Right lobe of liver (tissue), 4 donors: ENCODE measurements at regions not wholly inside any gene's neighbourhood (a gene's known extent, or its start where the extent isn't known, plus 50 kb on each side); places are given as distances from the start of the nearest gene placed in this dataset.

Experiments used
- POLR2A ChIP-seq: fragments of 450-650 bp; IDR thresholded peaks from one replicate; pipeline ENCODE4 v1.6.1; 2017; ENCODE audit warnings: antibody characterized with exemption, mild to moderate bottlenecking
- TF ChIP-seq, protein P1 (sequence below), 4 donors: fragments of 200-600 bp in 3 of 4; fragments of 450-650 bp in 1 of 4; IDR thresholded peaks; one replicate each; pipeline versions ENCODE4 v1.5.1 to v1.8.0; 2016 to 2022; ENCODE audit warnings: antibody characterized with exemption in 4 of 4, mild to moderate bottlenecking in 2 of 4
- donor health status: DM: no; HTN: no; CAD: no.
- donor health status: DM: no; HTN: no; CAD: no.
- donor health status: DM: no; HTN: yes; CAD: no.

DNA sequence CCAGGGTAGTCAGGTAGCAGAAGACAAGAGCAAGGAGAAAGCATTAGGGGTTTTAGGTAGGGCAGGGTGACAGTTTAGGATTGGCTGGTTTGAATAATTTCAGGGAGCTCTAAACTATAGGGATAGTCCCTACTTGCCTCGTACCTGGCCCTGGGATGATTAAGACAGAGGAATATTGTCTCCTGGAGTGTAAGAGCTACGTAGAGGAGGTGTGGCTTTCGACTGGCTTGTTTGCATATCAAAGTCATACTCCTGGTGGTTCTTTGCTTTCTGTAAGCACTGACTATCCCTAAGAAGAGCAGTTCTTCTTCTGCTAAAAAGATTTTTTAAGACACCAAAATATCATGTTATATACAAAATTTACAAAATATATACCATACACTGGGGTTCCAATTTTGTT, 1867.4 kb downstream of the SUCLG1 start:
- TF ChIP-seq, protein P1, sequence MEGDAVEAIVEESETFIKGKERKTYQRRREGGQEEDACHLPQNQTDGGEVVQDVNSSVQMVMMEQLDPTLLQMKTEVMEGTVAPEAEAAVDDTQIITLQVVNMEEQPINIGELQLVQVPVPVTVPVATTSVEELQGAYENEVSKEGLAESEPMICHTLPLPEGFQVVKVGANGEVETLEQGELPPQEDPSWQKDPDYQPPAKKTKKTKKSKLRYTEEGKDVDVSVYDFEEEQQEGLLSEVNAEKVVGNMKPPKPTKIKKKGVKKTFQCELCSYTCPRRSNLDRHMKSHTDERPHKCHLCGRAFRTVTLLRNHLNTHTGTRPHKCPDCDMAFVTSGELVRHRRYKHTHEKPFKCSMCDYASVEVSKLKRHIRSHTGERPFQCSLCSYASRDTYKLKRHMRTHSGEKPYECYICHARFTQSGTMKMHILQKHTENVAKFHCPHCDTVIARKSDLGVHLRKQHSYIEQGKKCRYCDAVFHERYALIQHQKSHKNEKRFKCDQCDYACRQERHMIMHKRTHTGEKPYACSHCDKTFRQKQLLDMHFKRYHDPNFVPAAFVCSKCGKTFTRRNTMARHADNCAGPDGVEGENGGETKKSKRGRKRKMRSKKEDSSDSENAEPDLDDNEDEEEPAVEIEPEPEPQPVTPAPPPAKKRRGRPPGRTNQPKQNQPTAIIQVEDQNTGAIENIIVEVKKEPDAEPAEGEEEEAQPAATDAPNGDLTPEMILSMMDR (IDR thresholded peaks at IDR 0.05): no peak
- TF ChIP-seq POLR2A: no peak
